ENCODE measurements at regions not wholly inside any gene's neighbourhood (a gene's known extent, or its start where the extent isn't known, plus 50 kb on each side); places are given as distances from the start of the nearest gene placed in this dataset.

GRCh38 chr10:29918623-29919400 is 140.6 kb downstream of the JCAD start:
- TF ChIP-seq CTCF (conservative IDR thresholded peaks at IDR 0.05 in 1 of 2, IDR thresholded peaks at IDR 0.05 in 1 of 2; ENCODE audit: low read depth in 1 of 2, low read length in 2 of 2) (no peak), EZH2 (IDR thresholded peaks at IDR 0.05; ENCODE audit: low read length, missing control alignments) (no peak)

Data from fibroblast of lung (primary cell).